ENCODE measurements at regions not wholly inside any gene's neighbourhood (a gene's known extent, or its start where the extent isn't known, plus 50 kb on each side); places are given as distances from the start of the nearest gene placed in this dataset.

- DNase-seq (no peak), ATAC-seq (no peak)
- intact Hi-C loops (cut with micrococcal nuclease) = no loop called here
These were observed 214.3 kb downstream of the NFKBIZ start for GRCh38 chr3:102063572-102063971.

- DNase-seq (no peak), ATAC-seq (no peak)
- intact Hi-C loops (cut with micrococcal nuclease) = no loop called here
These were observed 217.2 kb downstream of the NFKBIZ start for GRCh38 chr3:102066470-102066869.

- DNase-seq (no peak), ATAC-seq (no peak)
- intact Hi-C loops (cut with micrococcal nuclease) = no loop called here
These were observed 219.0 kb downstream of the NFKBIZ start for GRCh38 chr3:102068327-102068726.

GRCh38 chr3:102068736-102069135 lies 219.4 kb downstream of the NFKBIZ start:
- intact Hi-C loops (cut with micrococcal nuclease) = no loop called here
- DNase-seq = no peak

DNA sequence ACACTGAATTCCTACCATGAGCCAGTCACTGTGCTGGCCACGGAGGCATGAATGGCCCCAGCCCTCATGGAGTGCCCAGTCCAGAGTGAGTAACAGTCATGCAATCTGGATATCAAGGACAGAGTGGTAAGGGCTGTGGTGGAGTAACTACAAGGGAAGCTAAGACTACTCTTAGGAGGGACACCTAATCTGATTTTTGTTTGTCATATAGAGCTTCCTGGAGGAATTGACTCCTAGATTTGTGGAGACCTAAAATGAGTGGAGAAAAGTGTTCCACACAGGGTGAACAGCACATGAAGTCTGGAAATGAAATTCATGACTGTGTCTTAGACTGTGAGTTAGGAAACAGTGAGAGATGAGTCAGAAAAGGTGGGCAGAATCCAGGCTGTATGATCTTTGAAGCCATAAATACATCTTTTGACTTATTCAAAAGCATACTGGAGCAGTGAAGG lies 219.9 kb downstream of the NFKBIZ start:
- ATAC-seq = no peak
- DNase-seq = no peak
- intact Hi-C loops (cut with micrococcal nuclease) = no loop called here

More at GRCh38 chr3:102068736-102069135, 219.4 kb downstream of the NFKBIZ start:
- ATAC-seq = no peak

GRCh38 chr3:102074946-102075345 lies 225.6 kb downstream of the NFKBIZ start:
- no peak for ATAC-seq
- intact Hi-C loops (cut with micrococcal nuclease) = no loop called here
- DNase-seq = no peak

GRCh38 chr3:102078401-102078800 lies 229.1 kb downstream of the NFKBIZ start:
- no peak for DNase-seq
- intact Hi-C loops (cut with micrococcal nuclease) = no loop called here
- ATAC-seq = no peak

GRCh38 chr3:102078854-102079808 lies 229.8 kb downstream of the NFKBIZ start:
- peak; percentile 15 for ATAC-seq
- DNase-seq = no peak
- intact Hi-C loops (cut with micrococcal nuclease) = no loop called here

- no peak for ATAC-seq
- no peak for DNase-seq
- intact Hi-C loops (cut with micrococcal nuclease) = no loop called here
These were observed 230.5 kb downstream of the NFKBIZ start for GRCh38 chr3:102079809-102080197.

GRCh38 chr3:102081572-102082289 lies 232.4 kb downstream of the NFKBIZ start:
- intact Hi-C loops (cut with micrococcal nuclease) = no loop called here
- DNase-seq = no peak
- no peak for ATAC-seq

DNA sequence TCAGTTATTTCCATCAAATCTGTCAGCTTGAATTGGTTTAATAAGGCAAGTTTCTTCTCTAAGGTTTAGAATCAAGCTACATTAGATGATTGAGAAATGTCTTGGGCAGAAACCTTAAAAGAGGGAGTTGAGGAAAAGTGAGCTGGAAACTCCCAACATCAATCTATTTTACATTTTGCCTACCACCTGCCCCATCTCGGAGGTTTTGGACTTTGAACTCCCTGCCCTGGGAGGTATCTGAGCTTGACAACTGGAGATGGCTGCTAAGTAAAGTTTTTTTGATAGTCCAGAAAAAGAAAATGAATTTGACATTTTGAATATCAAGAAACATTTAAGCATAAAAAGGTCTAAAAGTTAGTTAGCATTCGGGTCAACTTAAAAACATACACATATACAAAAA lies 234.2 kb downstream of the NFKBIZ start:
- intact Hi-C loops (cut with micrococcal nuclease) = no loop called here
- ATAC-seq (no peak), DNase-seq (no peak)

- intact Hi-C loops (cut with micrococcal nuclease) = no loop called here
- ATAC-seq = no peak
- no peak for DNase-seq
These were observed 234.7 kb downstream of the NFKBIZ start for GRCh38 chr3:102084006-102084405.

GRCh38 chr3:102084704-102085103 lies 235.4 kb downstream of the NFKBIZ start:
- ATAC-seq (no peak), DNase-seq (no peak)
- intact Hi-C loops (cut with micrococcal nuclease) = no loop called here

DNA sequence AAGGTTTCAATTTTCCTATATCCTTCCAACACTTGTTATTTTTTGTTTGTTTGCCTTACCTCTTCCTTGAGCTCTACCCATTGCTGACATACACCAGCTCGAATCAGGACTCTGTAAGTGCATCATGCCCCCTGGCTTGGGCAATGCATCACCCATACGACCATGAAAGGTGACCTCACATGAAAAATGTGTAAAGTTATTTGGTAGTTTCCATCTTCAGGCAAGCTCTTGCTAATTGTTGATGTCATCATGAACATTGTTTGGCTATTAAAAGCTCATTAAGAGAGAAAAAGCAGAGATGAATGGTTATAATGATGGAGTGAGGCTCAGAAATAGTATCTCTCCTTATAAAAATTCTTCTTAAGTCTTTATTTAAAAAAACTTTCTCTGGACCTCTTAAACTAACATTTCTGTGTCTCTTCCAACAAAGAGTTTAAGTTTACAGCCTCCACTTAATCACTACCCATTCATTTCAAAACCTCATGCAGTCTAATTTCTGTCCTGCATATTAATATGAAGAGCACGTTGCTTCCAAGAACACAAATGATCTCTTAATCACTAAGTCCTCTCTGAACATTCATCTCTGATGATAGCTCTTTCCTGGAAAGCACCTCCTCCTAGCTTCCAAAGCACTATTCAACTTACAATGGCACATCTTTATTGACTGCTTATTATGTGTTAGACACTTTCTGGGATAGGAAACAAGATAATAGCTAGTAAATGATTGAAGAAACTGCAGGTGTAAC lies 236.3 kb downstream of the NFKBIZ start:
- no peak for DNase-seq
- no peak for ATAC-seq
- intact Hi-C loops (cut with micrococcal nuclease) = no loop called here

DNA sequence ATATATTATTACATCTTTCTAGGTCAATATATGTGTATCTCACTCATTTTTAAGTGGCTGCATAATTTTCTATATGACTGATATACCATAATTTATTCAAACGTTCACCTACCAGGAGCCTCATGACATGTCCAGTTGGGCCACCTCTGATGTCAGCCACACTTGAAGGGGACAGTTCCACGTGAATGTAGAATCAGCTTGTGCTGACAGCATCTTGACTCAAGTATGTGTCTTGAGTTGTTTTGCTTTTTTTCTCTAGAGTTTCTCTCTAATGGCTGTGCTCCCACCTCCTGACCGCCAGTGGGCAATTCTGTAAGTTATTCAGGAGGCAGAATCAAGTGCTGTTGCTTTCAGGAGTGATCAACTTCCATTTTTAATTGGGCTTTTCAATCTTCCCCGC lies 237.9 kb downstream of the NFKBIZ start:
- DNase-seq = no peak
- no peak for ATAC-seq
- intact Hi-C loops (cut with micrococcal nuclease) = no loop called here

GRCh38 chr3:102089239-102089638 lies 239.9 kb downstream of the NFKBIZ start:
- intact Hi-C loops (cut with micrococcal nuclease) = no loop called here
- DNase-seq (no peak), ATAC-seq (no peak)

GRCh38 chr3:102089904-102090720 lies 240.8 kb downstream of the NFKBIZ start:
- DNase-seq (no peak), ATAC-seq (peak; percentile 73)
- intact Hi-C loops (cut with micrococcal nuclease) = no loop called here

GRCh38 chr3:102090721-102091045 lies 241.4 kb downstream of the NFKBIZ start:
- intact Hi-C loops (cut with micrococcal nuclease) = no loop called here
- ATAC-seq (peak; percentile 62), DNase-seq (no peak)

GRCh38 chr3:102091358-102091757 lies 242.0 kb downstream of the NFKBIZ start:
- DNase-seq (no peak), ATAC-seq (no peak)
- intact Hi-C loops (cut with micrococcal nuclease) = no loop called here
